ENCODE measurements at regions not wholly inside any gene's neighbourhood (a gene's known extent, or its start where the extent isn't known, plus 50 kb on each side); places are given as distances from the start of the nearest gene placed in this dataset.

DNA sequence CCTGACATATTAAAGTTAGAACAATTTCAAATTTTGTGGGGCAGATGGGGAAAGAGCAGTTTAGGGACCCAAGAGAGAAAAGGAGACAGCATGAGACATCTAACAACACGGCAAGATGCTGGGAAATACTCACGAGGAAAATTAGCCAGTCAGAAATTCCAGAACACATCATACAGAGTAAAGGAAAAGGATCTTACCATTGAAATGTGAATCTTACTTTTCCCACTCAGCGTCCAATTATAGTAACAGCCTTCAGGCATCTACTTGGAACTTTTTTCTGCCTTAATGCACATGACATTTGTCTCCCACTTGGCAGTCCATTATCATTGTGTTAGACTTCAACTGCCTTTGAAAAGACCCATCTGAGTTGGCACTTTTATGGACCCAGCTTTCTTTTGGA, 189.7 kb upstream of the SLC27A6 start:
- DNase-seq, result no peak
- no peaks in the 10 kb centered on the region for H3K9me3 Mint-ChIP-seq
- Histone ChIP-seq H3K9me3 (replicated peaks in 1 of 2; ENCODE audit: control insufficient read depth in 1 of 2, insufficient read depth in 1 of 2, low read length in 2 of 2) (no peaks in the 10 kb centered on the region), H4K20me1 (ENCODE audit: insufficient read depth, low read length) (no peaks in the 10 kb centered on the region), H2AFZ (ENCODE audit: insufficient read depth, low read depth, low read length, poor library complexity, severe bottlenecking) (no peak overlapping the region), H3K4me3 (replicated peaks in 1 of 3; ENCODE audit: low read depth in 2 of 3, low read length in 3 of 3) (no peak overlapping the region), H3K79me2 (ENCODE audit: insufficient read depth, low read length) (no peaks in the 10 kb centered on the region), H3K9ac (ENCODE audit: insufficient read depth, low read length, poor library complexity, severe bottlenecking) (no peak overlapping the region), H3K36me3 (replicated peaks in 1 of 2; ENCODE audit: control insufficient read depth in 1 of 2, insufficient read depth in 2 of 2, low read length in 2 of 2) (no peaks in the 10 kb centered on the region), H3K27me3 (ENCODE audit: control insufficient read depth in 2 of 2, insufficient read depth in 2 of 2, low read length in 2 of 2) (no peaks in the 10 kb centered on the region), H3K4me2 (replicated peaks; ENCODE audit: extremely low read depth, low read length, poor library complexity, severe bottlenecking) (no peak overlapping the region), H3K4me1 (ENCODE audit: control insufficient read depth in 1 of 2, insufficient read depth in 2 of 2, low read length in 2 of 2) (no peaks in the 10 kb centered on the region), H3K27ac (ENCODE audit: low read depth in 1 of 2, low read length in 2 of 2) (no peak overlapping the region)
- intact Hi-C loops (cut with micrococcal nuclease), result no loop called here
- H3K27me3 Mint-ChIP-seq (ENCODE audit: low read depth in 3 of 3), result no peaks in the 10 kb centered on the region
- no peak overlapping the region for H3K27ac Mint-ChIP-seq
- H3K36me3 Mint-ChIP-seq, result no peaks in the 10 kb centered on the region
- TF ChIP-seq, protein P1, sequence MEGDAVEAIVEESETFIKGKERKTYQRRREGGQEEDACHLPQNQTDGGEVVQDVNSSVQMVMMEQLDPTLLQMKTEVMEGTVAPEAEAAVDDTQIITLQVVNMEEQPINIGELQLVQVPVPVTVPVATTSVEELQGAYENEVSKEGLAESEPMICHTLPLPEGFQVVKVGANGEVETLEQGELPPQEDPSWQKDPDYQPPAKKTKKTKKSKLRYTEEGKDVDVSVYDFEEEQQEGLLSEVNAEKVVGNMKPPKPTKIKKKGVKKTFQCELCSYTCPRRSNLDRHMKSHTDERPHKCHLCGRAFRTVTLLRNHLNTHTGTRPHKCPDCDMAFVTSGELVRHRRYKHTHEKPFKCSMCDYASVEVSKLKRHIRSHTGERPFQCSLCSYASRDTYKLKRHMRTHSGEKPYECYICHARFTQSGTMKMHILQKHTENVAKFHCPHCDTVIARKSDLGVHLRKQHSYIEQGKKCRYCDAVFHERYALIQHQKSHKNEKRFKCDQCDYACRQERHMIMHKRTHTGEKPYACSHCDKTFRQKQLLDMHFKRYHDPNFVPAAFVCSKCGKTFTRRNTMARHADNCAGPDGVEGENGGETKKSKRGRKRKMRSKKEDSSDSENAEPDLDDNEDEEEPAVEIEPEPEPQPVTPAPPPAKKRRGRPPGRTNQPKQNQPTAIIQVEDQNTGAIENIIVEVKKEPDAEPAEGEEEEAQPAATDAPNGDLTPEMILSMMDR (IDR thresholded peaks at IDR 0.05), result no peak
- H3K4me3 Mint-ChIP-seq, result no peak overlapping the region
- no peaks in the 10 kb centered on the region for H3K4me1 Mint-ChIP-seq
- no CpG with 5 or more reads among the region's 3 CpGs for WGBS (ENCODE audit: insufficient coverage)

DNA sequence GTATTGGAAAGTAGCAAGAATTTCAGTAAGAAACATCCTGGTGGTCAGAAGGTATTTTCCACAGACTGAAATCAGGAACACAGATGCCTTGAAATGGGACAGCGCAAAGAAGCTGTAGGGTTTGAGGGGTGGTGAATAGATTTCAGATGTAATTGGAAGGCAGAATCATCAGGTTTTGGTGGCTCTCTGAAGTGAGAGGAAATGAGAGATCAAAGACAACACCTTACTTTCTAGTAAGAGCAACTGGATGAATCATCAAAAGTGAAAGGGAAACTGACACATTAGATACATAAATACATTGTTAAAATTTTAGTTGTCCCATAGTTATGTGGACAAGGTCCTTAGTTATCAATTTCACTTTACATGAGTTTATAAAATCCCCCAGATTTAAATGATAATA, 188.2 kb upstream of the SLC27A6 start:
- Histone ChIP-seq H3K79me2 (ENCODE audit: insufficient read depth, low read length) (no peaks in the 10 kb centered on the region), H3K4me3 (replicated peaks in 1 of 3; ENCODE audit: low read depth in 2 of 3, low read length in 3 of 3) (no peak overlapping the region), H3K36me3 (replicated peaks in 1 of 2; ENCODE audit: control insufficient read depth in 1 of 2, insufficient read depth in 2 of 2, low read length in 2 of 2) (no peaks in the 10 kb centered on the region), H4K20me1 (ENCODE audit: insufficient read depth, low read length) (no peaks in the 10 kb centered on the region), H3K27ac (ENCODE audit: low read depth in 1 of 2, low read length in 2 of 2) (no peak overlapping the region), H2AFZ (ENCODE audit: insufficient read depth, low read depth, low read length, poor library complexity, severe bottlenecking) (no peak overlapping the region), H3K9ac (ENCODE audit: insufficient read depth, low read length, poor library complexity, severe bottlenecking) (no peak overlapping the region), H3K4me1 (ENCODE audit: control insufficient read depth in 1 of 2, insufficient read depth in 2 of 2, low read length in 2 of 2) (no peaks in the 10 kb centered on the region), H3K27me3 (ENCODE audit: control insufficient read depth in 2 of 2, insufficient read depth in 2 of 2, low read length in 2 of 2) (no peaks in the 10 kb centered on the region), H3K4me2 (replicated peaks; ENCODE audit: extremely low read depth, low read length, poor library complexity, severe bottlenecking) (no peak overlapping the region), H3K9me3 (replicated peaks in 1 of 2; ENCODE audit: control insufficient read depth in 1 of 2, insufficient read depth in 1 of 2, low read length in 2 of 2) (no peaks in the 10 kb centered on the region)
- no peak overlapping the region for H3K27ac Mint-ChIP-seq
- no CpG with 5 or more reads among the region's 1 CpG for WGBS (ENCODE audit: insufficient coverage)
- H3K27me3 Mint-ChIP-seq (ENCODE audit: low read depth in 3 of 3), result no peaks in the 10 kb centered on the region
- TF ChIP-seq, protein P1 (IDR thresholded peaks at IDR 0.05), result no peak
- intact Hi-C loops (cut with micrococcal nuclease), result no loop called here
- H3K9me3 Mint-ChIP-seq, result no peaks in the 10 kb centered on the region
- no peak overlapping the region for H3K4me3 Mint-ChIP-seq
- no peaks in the 10 kb centered on the region for H3K36me3 Mint-ChIP-seq
- DNase-seq, result no peak
- no peaks in the 10 kb centered on the region for H3K4me1 Mint-ChIP-seq
